Thyroid gland (tissue), 4 donors: ENCODE measurements at regions not wholly inside any gene's neighbourhood (a gene's known extent, or its start where the extent isn't known, plus 50 kb on each side); places are given as distances from the start of the nearest gene placed in this dataset.

Source experiments
- POLR2A ChIP-seq, 2 donors: fragments of 450-650 bp; IDR thresholded peaks; one replicate each; pipeline ENCODE4 v1.6.1; 2017; ENCODE audit warnings: antibody characterized with exemption in 2 of 2, mild to moderate bottlenecking in 2 of 2, moderate library complexity in 1 of 2
- TF ChIP-seq, protein P1 (sequence below), 6 experiments: fragments of 200-600 bp in 3 of 6; fragments of 450-650 bp in 3 of 6; sonication (generic) in 3 of 6; IDR thresholded peaks; one replicate each; pipeline ENCODE4 v1.5.1; 2016 to 2019; ENCODE audit warnings: antibody characterized with exemption in 6 of 6, mild to moderate bottlenecking in 2 of 6, inconsistent platforms in 1 of 6, moderate library complexity in 1 of 6

DNA sequence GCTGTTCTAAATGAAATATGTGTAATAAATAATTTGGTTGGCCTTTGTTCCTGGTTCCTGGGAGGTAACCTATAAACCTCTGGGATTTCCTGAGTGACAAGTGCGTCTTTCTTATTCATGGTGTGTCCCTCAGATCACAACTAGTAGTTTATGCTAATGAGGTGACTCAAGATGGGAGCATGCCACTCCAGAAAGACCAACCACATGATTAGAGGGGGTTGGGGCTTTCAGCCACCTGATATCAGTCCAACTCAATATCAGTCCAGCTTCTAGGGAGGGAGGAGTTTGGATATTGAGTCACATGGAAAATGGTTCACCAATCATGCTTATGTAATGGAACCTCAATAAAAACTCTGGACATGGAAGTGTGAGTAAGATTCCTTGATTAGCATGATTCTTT, 96.6 kb downstream of the QPCT start:
- TF ChIP-seq, protein P1, sequence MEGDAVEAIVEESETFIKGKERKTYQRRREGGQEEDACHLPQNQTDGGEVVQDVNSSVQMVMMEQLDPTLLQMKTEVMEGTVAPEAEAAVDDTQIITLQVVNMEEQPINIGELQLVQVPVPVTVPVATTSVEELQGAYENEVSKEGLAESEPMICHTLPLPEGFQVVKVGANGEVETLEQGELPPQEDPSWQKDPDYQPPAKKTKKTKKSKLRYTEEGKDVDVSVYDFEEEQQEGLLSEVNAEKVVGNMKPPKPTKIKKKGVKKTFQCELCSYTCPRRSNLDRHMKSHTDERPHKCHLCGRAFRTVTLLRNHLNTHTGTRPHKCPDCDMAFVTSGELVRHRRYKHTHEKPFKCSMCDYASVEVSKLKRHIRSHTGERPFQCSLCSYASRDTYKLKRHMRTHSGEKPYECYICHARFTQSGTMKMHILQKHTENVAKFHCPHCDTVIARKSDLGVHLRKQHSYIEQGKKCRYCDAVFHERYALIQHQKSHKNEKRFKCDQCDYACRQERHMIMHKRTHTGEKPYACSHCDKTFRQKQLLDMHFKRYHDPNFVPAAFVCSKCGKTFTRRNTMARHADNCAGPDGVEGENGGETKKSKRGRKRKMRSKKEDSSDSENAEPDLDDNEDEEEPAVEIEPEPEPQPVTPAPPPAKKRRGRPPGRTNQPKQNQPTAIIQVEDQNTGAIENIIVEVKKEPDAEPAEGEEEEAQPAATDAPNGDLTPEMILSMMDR (IDR thresholded peaks at IDR 0.05) = no peak
- TF ChIP-seq POLR2A (IDR thresholded peaks at IDR 0.05) = no peak
